ENCODE measurements at regions not wholly inside any gene's neighbourhood (a gene's known extent, or its start where the extent isn't known, plus 50 kb on each side); places are given as distances from the start of the nearest gene placed in this dataset.

DNA sequence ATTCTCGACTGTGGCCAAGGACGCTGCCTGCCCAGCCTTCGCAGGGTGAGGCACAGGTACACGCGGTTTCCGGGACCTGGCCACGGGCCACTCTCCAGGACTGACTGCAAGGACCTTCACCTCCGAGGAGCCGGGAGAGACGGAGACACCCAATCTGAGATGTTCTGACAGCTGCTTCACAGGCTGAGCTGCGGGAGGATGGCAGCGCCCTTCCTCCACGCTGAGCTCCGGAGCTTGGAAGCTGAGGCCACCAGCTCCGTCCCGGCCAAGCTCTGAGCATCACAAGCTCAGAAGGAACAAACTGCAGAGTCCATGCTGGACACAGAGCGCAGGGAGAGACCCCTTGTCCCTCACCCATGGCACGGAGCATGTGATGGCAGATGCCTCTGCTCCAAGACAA is 71.1 kb upstream of the CTDP1 start:
- Histone ChIP-seq H3K9me2 (replicated peaks; ENCODE audit: insufficient read depth) (no peaks in the 10 kb centered on the region), H4K20me1 (ENCODE audit: insufficient read depth, poor library complexity, severe bottlenecking) (no peaks in the 10 kb centered on the region), H3K4me3 (no peak overlapping the region), H3K27me3 (no peaks in the 10 kb centered on the region), H3K4me1 (ENCODE audit: insufficient read depth) (peaks cover 10% of the 10 kb centered on the region), H3K36me3 (replicated peaks; ENCODE audit: insufficient read depth, low read depth) (no peaks in the 10 kb centered on the region), H3K27ac (no peak overlapping the region), H3K4me2 (no peak overlapping the region), H2AFZ (no peak overlapping the region), H3K79me2 (no peaks in the 10 kb centered on the region), H3K9me3 (ENCODE audit: low read depth) (no peaks in the 10 kb centered on the region)
- 91% methylated on average over 18 of the region's 18 CpGs for WGBS (ENCODE audit: low lambda C conversion rate, missing lambda C conversion rate)
- DNase-seq (ENCODE audit: low spot score): no peak
- TF ChIP-seq EZH2phosphoT487 (IDR thresholded peaks at IDR 0.05; ENCODE audit: low read depth, severe bottlenecking, unreplicated experiment): no peak
- TF ChIP-seq EZH2 (IDR thresholded peaks at IDR 0.05; ENCODE audit: borderline replicate concordance): no peak
- TF ChIP-seq, protein P1, sequence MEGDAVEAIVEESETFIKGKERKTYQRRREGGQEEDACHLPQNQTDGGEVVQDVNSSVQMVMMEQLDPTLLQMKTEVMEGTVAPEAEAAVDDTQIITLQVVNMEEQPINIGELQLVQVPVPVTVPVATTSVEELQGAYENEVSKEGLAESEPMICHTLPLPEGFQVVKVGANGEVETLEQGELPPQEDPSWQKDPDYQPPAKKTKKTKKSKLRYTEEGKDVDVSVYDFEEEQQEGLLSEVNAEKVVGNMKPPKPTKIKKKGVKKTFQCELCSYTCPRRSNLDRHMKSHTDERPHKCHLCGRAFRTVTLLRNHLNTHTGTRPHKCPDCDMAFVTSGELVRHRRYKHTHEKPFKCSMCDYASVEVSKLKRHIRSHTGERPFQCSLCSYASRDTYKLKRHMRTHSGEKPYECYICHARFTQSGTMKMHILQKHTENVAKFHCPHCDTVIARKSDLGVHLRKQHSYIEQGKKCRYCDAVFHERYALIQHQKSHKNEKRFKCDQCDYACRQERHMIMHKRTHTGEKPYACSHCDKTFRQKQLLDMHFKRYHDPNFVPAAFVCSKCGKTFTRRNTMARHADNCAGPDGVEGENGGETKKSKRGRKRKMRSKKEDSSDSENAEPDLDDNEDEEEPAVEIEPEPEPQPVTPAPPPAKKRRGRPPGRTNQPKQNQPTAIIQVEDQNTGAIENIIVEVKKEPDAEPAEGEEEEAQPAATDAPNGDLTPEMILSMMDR (IDR thresholded peaks at IDR 0.05; ENCODE audit: poor library complexity): no peak

DNA sequence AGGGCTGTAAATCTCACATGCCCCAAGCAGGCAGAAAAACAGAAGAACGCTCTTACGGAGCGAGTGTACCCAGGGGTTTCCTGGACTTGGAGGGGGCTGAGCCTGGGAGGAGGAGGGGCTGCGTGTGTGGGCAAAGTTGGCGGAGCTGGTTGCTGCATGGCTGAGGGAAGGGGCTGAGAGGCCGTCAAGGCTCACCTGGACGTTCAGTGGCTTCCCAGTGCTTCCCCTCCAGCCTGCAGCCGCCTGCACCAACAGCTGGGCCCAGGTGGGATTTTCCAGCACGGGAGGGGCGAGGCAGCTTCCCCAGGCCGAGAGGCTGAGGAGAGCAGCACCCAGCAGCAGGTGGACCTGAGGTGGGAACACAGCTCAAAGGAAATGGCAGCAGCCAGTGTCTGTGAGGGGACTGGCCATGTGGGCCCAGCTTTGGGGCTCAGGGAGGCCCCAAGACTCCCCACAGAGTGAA is 70.6 kb upstream of the CTDP1 start:
- Histone ChIP-seq H4K20me1 (ENCODE audit: insufficient read depth, poor library complexity, severe bottlenecking) (no peaks in the 10 kb centered on the region), H3K9me3 (ENCODE audit: low read depth) (no peaks in the 10 kb centered on the region), H3K9me2 (replicated peaks; ENCODE audit: insufficient read depth) (no peaks in the 10 kb centered on the region), H3K27ac (no peak overlapping the region), H3K27me3 (no peaks in the 10 kb centered on the region), H3K4me1 (ENCODE audit: insufficient read depth) (peaks cover 10% of the 10 kb centered on the region), H3K36me3 (replicated peaks; ENCODE audit: insufficient read depth, low read depth) (no peaks in the 10 kb centered on the region), H2AFZ (no peak overlapping the region), H3K4me2 (no peak overlapping the region), H3K4me3 (no peak overlapping the region), H3K79me2 (no peaks in the 10 kb centered on the region)
- WGBS (ENCODE audit: low lambda C conversion rate, missing lambda C conversion rate): 89% methylated on average over 10 of the region's 11 CpGs
- DNase-seq (ENCODE audit: low spot score): no peak
- TF ChIP-seq, protein P1 (IDR thresholded peaks at IDR 0.05; ENCODE audit: poor library complexity): no peak
- TF ChIP-seq EZH2phosphoT487 (IDR thresholded peaks at IDR 0.05; ENCODE audit: low read depth, severe bottlenecking, unreplicated experiment): no peak
- TF ChIP-seq EZH2 (IDR thresholded peaks at IDR 0.05; ENCODE audit: borderline replicate concordance): no peak

DNA sequence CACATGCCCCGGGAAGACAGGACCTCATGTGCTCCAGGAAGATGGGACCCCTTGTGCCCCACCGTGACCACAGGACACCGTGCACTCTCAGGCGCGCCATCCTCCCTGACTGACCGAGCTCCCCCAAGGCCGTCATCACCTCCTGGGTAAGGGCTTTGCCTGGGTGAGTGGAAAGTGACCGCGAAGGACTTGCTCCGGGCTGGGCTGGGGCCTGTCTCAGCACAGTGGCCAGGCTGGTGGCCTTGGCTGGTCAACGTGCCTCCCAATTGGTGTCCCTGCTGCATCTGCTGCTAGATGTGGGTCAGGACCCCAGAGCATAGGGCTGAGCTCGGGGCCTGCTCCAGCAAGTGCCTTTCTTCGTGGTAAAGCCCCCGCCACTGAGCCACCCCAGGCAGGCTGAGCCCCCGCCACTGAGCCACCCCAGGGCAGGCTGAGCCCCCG is 69.7 kb upstream of the CTDP1 start:
- H4K20me1 ChIP-seq (ENCODE audit: insufficient read depth, poor library complexity, severe bottlenecking): no peaks in the 10 kb centered on the region

More for the DNA sequence above, 69.7 kb upstream of the CTDP1 start:
- Histone ChIP-seq H2AFZ (no peak overlapping the region), H3K27ac (no peak overlapping the region), H3K36me3 (replicated peaks; ENCODE audit: insufficient read depth, low read depth) (no peaks in the 10 kb centered on the region), H3K4me3 (no peak overlapping the region), H3K9me2 (replicated peaks; ENCODE audit: insufficient read depth) (no peaks in the 10 kb centered on the region), H3K4me1 (ENCODE audit: insufficient read depth) (peaks cover 10% of the 10 kb centered on the region), H3K79me2 (no peaks in the 10 kb centered on the region), H3K4me2 (no peak overlapping the region), H3K9me3 (ENCODE audit: low read depth) (no peaks in the 10 kb centered on the region), H3K27me3 (no peaks in the 10 kb centered on the region)
- TF ChIP-seq, protein P1 (IDR thresholded peaks at IDR 0.05; ENCODE audit: poor library complexity): no peak
- no peak for TF ChIP-seq EZH2 (IDR thresholded peaks at IDR 0.05; ENCODE audit: borderline replicate concordance)
- no peak for TF ChIP-seq EZH2phosphoT487 (IDR thresholded peaks at IDR 0.05; ENCODE audit: low read depth, severe bottlenecking, unreplicated experiment)
- no peak for DNase-seq (ENCODE audit: low spot score)
- 90% methylated on average over 16 of the region's 16 CpGs for WGBS (ENCODE audit: low lambda C conversion rate, missing lambda C conversion rate)
